Vagina (tissue), 2 donors: ENCODE measurements at regions not wholly inside any gene's neighbourhood (a gene's known extent, or its start where the extent isn't known, plus 50 kb on each side); places are given as distances from the start of the nearest gene placed in this dataset.

Experiments used
- DNase-seq, 2 donors: peaks; one replicate each; pipeline ENCODE4 v3.0.0-alpha.2; 2017; ENCODE audit errors: extremely low spot score in 2 of 2
- H3K27ac ChIP-seq: fragments of 200-600 bp; sonication (generic); one replicate; pipeline ENCODE4 v1.5.1; 2019
- H3K27me3 ChIP-seq: fragments of 200-600 bp; sonication (generic); one replicate; pipeline ENCODE4 v1.5.1; 2019
- H3K36me3 ChIP-seq, 2 donors: fragments of 200-600 bp; sonication (generic); one replicate each; pipeline ENCODE4 v1.5.1; 2017 to 2019
- H3K4me1 ChIP-seq: fragments of 200-600 bp; sonication (generic); one replicate; pipeline ENCODE4 v1.5.1; 2019
- H3K4me3 ChIP-seq, 2 donors: fragments of 200-600 bp; sonication (generic); 1 replicate in 1 of 2; 2 replicates in 1 of 2; pipeline ENCODE4 v1.5.1; 2016 to 2019
- H3K9me3 ChIP-seq: fragments of 200-600 bp; sonication (generic); one replicate; pipeline ENCODE4 v1.5.1; 2019
- CTCF ChIP-seq, 3 experiments: fragments of 450-650 bp in 2 of 3; fragments of 200-600 bp in 1 of 3; sonication (generic) in 1 of 3; IDR thresholded peaks; one replicate each; pipeline ENCODE4 v1.5.1; 2017 to 2019; ENCODE audit warnings: antibody characterized with exemption in 3 of 3, mild to moderate bottlenecking in 2 of 3, moderate library complexity in 2 of 3
- POLR2A ChIP-seq, 2 donors: fragments of 450-650 bp; IDR thresholded peaks; one replicate each; pipeline ENCODE4 v1.6.1; 2017; ENCODE audit warnings: antibody characterized with exemption in 2 of 2, mild to moderate bottlenecking in 2 of 2, moderate library complexity in 2 of 2
- POLR2AphosphoS5 ChIP-seq, 2 donors: sonication (generic); formaldehyde crosslinking; IDR thresholded peaks; one replicate each; pipeline ENCODE4 v1.9.0; 2017; ENCODE audit warnings: antibody characterized with exemption in 2 of 2, mild to moderate bottlenecking in 2 of 2, low read depth in 1 of 2; ENCODE audit not compliant: insufficient read depth in 1 of 2
- intact Hi-C: fragments of 100-400 bp; cut with DNase I; formaldehyde crosslinking; loops from one replicate; pipeline ENCODE4 v1.15.1; 2023

GRCh38 chr2:121144111-121144510, 140.9 kb downstream of the TFCP2L1 start:
- Histone ChIP-seq H3K36me3 (no peaks in the 10 kb centered on the region), H3K27ac (no peak overlapping the region), H3K4me3 (no peak overlapping the region), H3K27me3 (no peaks in the 10 kb centered on the region), H3K4me1 (no peaks in the 10 kb centered on the region), H3K9me3 (no peaks in the 10 kb centered on the region)
- intact Hi-C loops: no loop called here
- DNase-seq: no peak
- no peak for TF ChIP-seq POLR2AphosphoS5 (IDR thresholded peaks at IDR 0.05; ENCODE audit: insufficient read depth in 1 of 2, low read depth in 1 of 2)
- no peak for TF ChIP-seq POLR2A (IDR thresholded peaks at IDR 0.05)
- no peak for TF ChIP-seq CTCF (IDR thresholded peaks at IDR 0.05)

- no peaks in the 10 kb centered on the region for H3K4me1 ChIP-seq
- H3K9me3 ChIP-seq: no peaks in the 10 kb centered on the region
- no peaks in the 10 kb centered on the region for H3K27me3 ChIP-seq
- no peak overlapping the region for H3K27ac ChIP-seq
- no peak for DNase-seq
- H3K4me3 ChIP-seq: no peak overlapping the region
- TF ChIP-seq POLR2AphosphoS5 (IDR thresholded peaks at IDR 0.05; ENCODE audit: insufficient read depth in 1 of 2, low read depth in 1 of 2) (no peak), POLR2A (IDR thresholded peaks at IDR 0.05) (no peak), CTCF (IDR thresholded peaks at IDR 0.05) (no peak)
- H3K36me3 ChIP-seq: no peaks in the 10 kb centered on the region
- intact Hi-C loops: no loop called here
Observed at GRCh38 chr2:121146630-121147029, 138.4 kb downstream of the TFCP2L1 start.

GRCh38 chr2:121147766-121148165, 137.2 kb downstream of the TFCP2L1 start:
- no peak overlapping the region for H3K27ac ChIP-seq
- H3K27me3 ChIP-seq: no peaks in the 10 kb centered on the region
- no peak for DNase-seq
- H3K4me1 ChIP-seq: peaks cover 4% of the 10 kb centered on the region
- TF ChIP-seq POLR2AphosphoS5 (IDR thresholded peaks at IDR 0.05; ENCODE audit: insufficient read depth in 1 of 2, low read depth in 1 of 2) (no peak), POLR2A (IDR thresholded peaks at IDR 0.05) (no peak), CTCF (IDR thresholded peaks at IDR 0.05) (no peak)
- H3K9me3 ChIP-seq: no peaks in the 10 kb centered on the region
- intact Hi-C loops: no loop called here
- no peaks in the 10 kb centered on the region for H3K36me3 ChIP-seq
- H3K4me3 ChIP-seq: no peak overlapping the region

DNA sequence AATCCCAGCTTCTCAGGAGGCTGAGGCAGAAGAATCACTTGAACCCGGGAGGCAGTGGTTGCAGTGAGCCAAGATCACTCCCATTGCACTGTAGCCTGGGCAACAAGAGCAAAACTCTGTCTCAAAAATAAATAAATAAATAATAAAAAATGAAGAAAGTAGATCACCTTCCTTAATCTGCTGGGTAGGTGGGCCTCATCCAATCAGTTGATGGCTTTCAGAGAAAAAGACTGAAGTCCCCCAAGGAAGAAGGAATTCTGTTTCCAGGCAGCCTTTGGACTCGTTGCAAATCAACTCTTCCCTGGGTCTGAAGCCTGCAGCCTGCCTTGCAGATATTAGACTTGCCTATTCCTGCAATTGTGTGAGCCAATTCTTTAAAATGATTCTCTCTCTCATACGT, 136.5 kb downstream of the TFCP2L1 start:
- Histone ChIP-seq H3K4me1 (peaks cover 7% of the 10 kb centered on the region), H3K27ac (no peak overlapping the region), H3K27me3 (no peaks in the 10 kb centered on the region), H3K4me3 (no peak overlapping the region), H3K36me3 (no peaks in the 10 kb centered on the region), H3K9me3 (no peaks in the 10 kb centered on the region)
- DNase-seq: no peak
- TF ChIP-seq POLR2AphosphoS5 (IDR thresholded peaks at IDR 0.05; ENCODE audit: insufficient read depth in 1 of 2, low read depth in 1 of 2) (no peak), POLR2A (IDR thresholded peaks at IDR 0.05) (no peak)
- intact Hi-C loops: no loop called here

DNA sequence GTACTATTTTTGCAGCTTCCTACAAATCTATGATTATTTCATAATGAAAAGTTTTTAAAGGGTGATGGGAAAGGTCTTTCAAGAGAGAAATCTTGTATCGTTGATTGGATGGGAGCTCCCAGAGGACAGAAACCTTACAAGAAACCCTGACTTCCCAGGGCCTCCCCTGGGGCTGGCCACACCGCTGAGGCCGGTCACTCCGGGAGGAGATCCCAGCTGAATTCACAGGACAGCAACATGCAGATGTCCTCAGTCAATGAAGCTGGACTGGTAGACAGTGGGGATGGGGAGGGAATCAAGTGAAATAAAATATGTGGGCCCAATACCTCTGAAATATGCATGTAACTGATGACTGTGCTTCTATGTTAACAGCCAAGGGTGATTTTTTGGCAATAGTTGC, 135.6 kb downstream of the TFCP2L1 start:
- no peak for TF ChIP-seq POLR2AphosphoS5 (IDR thresholded peaks at IDR 0.05; ENCODE audit: insufficient read depth in 1 of 2, low read depth in 1 of 2)
- TF ChIP-seq CTCF (IDR thresholded peaks at IDR 0.05): no peak
- no peak for TF ChIP-seq POLR2A (IDR thresholded peaks at IDR 0.05)
- no peaks in the 10 kb centered on the region for H3K27me3 ChIP-seq
- H3K4me1 ChIP-seq: peaks cover 8% of the 10 kb centered on the region
- H3K36me3 ChIP-seq: no peaks in the 10 kb centered on the region
- no peak for DNase-seq
- H3K4me3 ChIP-seq: no peak overlapping the region
- no peak overlapping the region for H3K27ac ChIP-seq
- intact Hi-C loops: no loop called here
- no peaks in the 10 kb centered on the region for H3K9me3 ChIP-seq

DNA sequence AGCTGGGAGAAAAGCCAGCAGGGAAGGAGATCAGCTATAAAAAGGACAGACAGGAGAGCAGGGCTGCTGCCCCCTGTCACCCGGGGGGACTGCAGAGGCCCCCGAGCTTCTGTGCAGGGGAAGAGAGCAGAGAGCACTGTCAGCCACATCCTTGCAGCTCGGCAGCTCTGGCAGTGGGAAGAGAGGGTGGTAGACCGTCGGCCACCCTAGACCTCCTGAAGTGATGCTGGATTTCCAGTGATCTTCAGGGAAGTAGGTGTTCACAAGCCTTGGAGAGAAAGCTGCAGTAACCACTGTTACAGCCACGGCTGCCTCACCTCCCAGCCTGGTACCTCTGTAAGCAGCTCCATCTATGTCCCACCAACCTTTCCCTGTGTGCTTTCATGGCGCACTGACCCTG, 134.9 kb downstream of the TFCP2L1 start:
- H3K4me1 ChIP-seq: peaks cover 15% of the 10 kb centered on the region
- H3K27me3 ChIP-seq: no peaks in the 10 kb centered on the region
- H3K9me3 ChIP-seq: no peaks in the 10 kb centered on the region
- intact Hi-C loops: no loop called here
- no peaks in the 10 kb centered on the region for H3K36me3 ChIP-seq
- no peak for TF ChIP-seq POLR2AphosphoS5 (IDR thresholded peaks at IDR 0.05; ENCODE audit: insufficient read depth in 1 of 2, low read depth in 1 of 2)
- TF ChIP-seq CTCF (IDR thresholded peaks at IDR 0.05): no peak
- TF ChIP-seq POLR2A (IDR thresholded peaks at IDR 0.05): no peak
- H3K4me3 ChIP-seq: no peak overlapping the region
- H3K27ac ChIP-seq: no peak overlapping the region
- DNase-seq: no peak
